CD4-positive, CD25-positive, alpha-beta regulatory T cell (primary cell): ENCODE measurements at regions not wholly inside any gene's neighbourhood (a gene's known extent, or its start where the extent isn't known, plus 50 kb on each side); places are given as distances from the start of the nearest gene placed in this dataset.
"Not testable (repeated sequence)": the region's sequence is repeated elsewhere in the genome, so short reads cannot be mapped to it uniquely, and the experiment has no call there.

Source experiments
- ATAC-seq, 2 donors: fragments of 150-1000 bp; cut with Tn5 transposase; one replicate each; pipeline ENCODE4 v1.10.0; 2021; ENCODE audit warnings: low read depth in 2 of 2, moderate number of reproducible peaks in 2 of 2, moderate library complexity in 1 of 2
- DNase-seq, 3 donors: peaks; one replicate each; pipeline versions ENCODE4 v3.0.0 to v3.0.0-alpha.2; 2012 to 2022; ENCODE audit warnings: mixed read lengths in 1 of 3
- H3K27ac ChIP-seq: one replicate; pipeline ENCODE4 v1.7.0; 2013; ENCODE audit warnings: mild to moderate bottlenecking, low read length; ENCODE audit not compliant: insufficient read depth, poor library complexity, severe bottlenecking
- H3K27me3 ChIP-seq: one replicate; pipeline ENCODE4 v1.7.0; 2013; ENCODE audit warnings: low read length; ENCODE audit not compliant: control insufficient read depth, insufficient read depth
- H3K36me3 ChIP-seq: one replicate; pipeline ENCODE4 v1.7.0; 2013; ENCODE audit warnings: mild to moderate bottlenecking, low read length, moderate library complexity; ENCODE audit not compliant: control insufficient read depth, insufficient read depth
- H3K4me1 ChIP-seq: 2 replicates; pipeline ENCODE4 v1.7.0; 2013; ENCODE audit warnings: mild to moderate bottlenecking, low read length; ENCODE audit not compliant: insufficient read depth, control insufficient read depth, poor library complexity, severe bottlenecking
- H3K4me3 ChIP-seq: one replicate; pipeline ENCODE4 v1.7.0; 2013; ENCODE audit warnings: low read depth, mild to moderate bottlenecking, low read length, moderate library complexity
- H3K9me3 ChIP-seq, 2 experiments: 1 replicate in 1 of 2; 2 replicates in 1 of 2; pipeline ENCODE4 v1.7.0; 2013; ENCODE audit warnings: low read length in 2 of 2, mild to moderate bottlenecking in 1 of 2, moderate library complexity in 1 of 2; ENCODE audit not compliant: control insufficient read depth in 2 of 2
- H3K27ac Mint-ChIP-seq, 3 donors: one replicate each; pipeline ENCODE4 v1.8.0; 2020 to 2022; ENCODE audit warnings: mild to moderate bottlenecking in 3 of 3, mixed read lengths in 3 of 3, moderate library complexity in 2 of 3
- H3K27me3 Mint-ChIP-seq: one replicate; pipeline ENCODE4 v1.8.0; 2022; ENCODE audit warnings: mild to moderate bottlenecking, mixed read lengths
- H3K36me3 Mint-ChIP-seq: one replicate; pipeline ENCODE4 v1.8.0; 2020; ENCODE audit warnings: mixed read lengths
- H3K4me1 Mint-ChIP-seq, 4 donors: one replicate each; pipeline ENCODE4 v1.8.0; 2020 to 2022; ENCODE audit warnings: mixed read lengths in 4 of 4, mild to moderate bottlenecking in 1 of 4
- H3K4me3 Mint-ChIP-seq, 4 donors: one replicate each; pipeline ENCODE4 v1.8.0; 2020 to 2022; ENCODE audit warnings: mild to moderate bottlenecking in 4 of 4, mixed read lengths in 4 of 4, moderate library complexity in 3 of 4
- H3K9me3 Mint-ChIP-seq, 7 donors: one replicate each; pipeline ENCODE4 v1.8.0; 2020 to 2022; ENCODE audit warnings: mixed read lengths in 7 of 7, mild to moderate bottlenecking in 3 of 7, moderate library complexity in 2 of 7

GRCh38 chr2:6127718-6128117 is 435.5 kb downstream of the SOX11 start:
- H3K27ac Mint-ChIP-seq, result no peak overlapping the region
- no peaks in the 10 kb centered on the region for H3K36me3 Mint-ChIP-seq
- H3K27ac ChIP-seq, result no peak overlapping the region
- H3K36me3 ChIP-seq, result no peaks in the 10 kb centered on the region
- H3K4me1 ChIP-seq, result no peaks in the 10 kb centered on the region
- no peak overlapping the region for H3K4me3 Mint-ChIP-seq
- no peak overlapping the region for H3K4me3 ChIP-seq
- H3K27me3 ChIP-seq, result no peaks in the 10 kb centered on the region
- H3K4me1 Mint-ChIP-seq, result no peaks in the 10 kb centered on the region
- peaks cover 0 to 8% (median 5%) of the 10 kb centered on the region in 7 donors for H3K9me3 Mint-ChIP-seq
- H3K27me3 Mint-ChIP-seq, result no peaks in the 10 kb centered on the region
- ATAC-seq (no peak), DNase-seq (no peak)
- H3K9me3 ChIP-seq, result peaks cover 0 to 2% of the 10 kb centered on the region in 2 experiments

- Mint-ChIP-seq H3K9me3 (peaks cover 4 to 12% (median 10%) of the 10 kb centered on the region in 7 donors), H3K4me3 (no peak overlapping the region), H3K36me3 (no peaks in the 10 kb centered on the region), H3K27ac (no peak overlapping the region), H3K4me1 (no peaks in the 10 kb centered on the region), H3K27me3 (no peaks in the 10 kb centered on the region)
- H3K27me3 ChIP-seq, result no peaks in the 10 kb centered on the region
- no peaks in the 10 kb centered on the region for H3K9me3 ChIP-seq
- no peak overlapping the region for H3K4me3 ChIP-seq
- no peaks in the 10 kb centered on the region for H3K36me3 ChIP-seq
- no peak for ATAC-seq
- no peak for DNase-seq
- H3K27ac ChIP-seq, result no peak overlapping the region
- no peaks in the 10 kb centered on the region for H3K4me1 ChIP-seq
Observed at GRCh38 chr2:6139142-6139541, 447.0 kb downstream of the SOX11 start.

GRCh38 chr2:6139916-6140315 is 447.7 kb downstream of the SOX11 start:
- no peaks in the 10 kb centered on the region for H3K36me3 ChIP-seq
- H3K27ac ChIP-seq, result no peak overlapping the region
- H3K4me1 Mint-ChIP-seq, result no peaks in the 10 kb centered on the region
- H3K4me3 ChIP-seq, result no peak overlapping the region
- no peaks in the 10 kb centered on the region for H3K27me3 ChIP-seq
- H3K9me3 ChIP-seq, result no peaks in the 10 kb centered on the region
- no peak overlapping the region for H3K27ac Mint-ChIP-seq
- no peaks in the 10 kb centered on the region for H3K4me1 ChIP-seq
- H3K27me3 Mint-ChIP-seq, result no peaks in the 10 kb centered on the region
- no peaks in the 10 kb centered on the region for H3K36me3 Mint-ChIP-seq
- H3K4me3 Mint-ChIP-seq, result no peak overlapping the region
- H3K9me3 Mint-ChIP-seq, result peaks cover 4 to 14% (median 10%) of the 10 kb centered on the region in 7 donors
- DNase-seq (no peak), ATAC-seq (no peak)

- DNase-seq (no peak), ATAC-seq (no peak)
- Mint-ChIP-seq H3K4me3 (no peak overlapping the region), H3K4me1 (no peaks in the 10 kb centered on the region), H3K27me3 (no peaks in the 10 kb centered on the region), H3K36me3 (no peaks in the 10 kb centered on the region), H3K9me3 (peaks cover 4 to 17% (median 10%) of the 10 kb centered on the region in 7 donors), H3K27ac (no peak overlapping the region)
- Histone ChIP-seq H3K4me1 (no peaks in the 10 kb centered on the region), H3K36me3 (no peaks in the 10 kb centered on the region), H3K9me3 (no peaks in the 10 kb centered on the region), H3K27ac (no peak overlapping the region), H3K4me3 (no peak overlapping the region), H3K27me3 (no peaks in the 10 kb centered on the region)
Observed at GRCh38 chr2:6140509-6140908, 448.3 kb downstream of the SOX11 start.

GRCh38 chr2:6143812-6144211 is 451.6 kb downstream of the SOX11 start:
- H3K36me3 Mint-ChIP-seq, result no peaks in the 10 kb centered on the region
- no peak for ATAC-seq

GRCh38 chr2:6147215-6147614 is 455.0 kb downstream of the SOX11 start:
- not testable (repeated sequence) for H3K4me1 Mint-ChIP-seq

More at GRCh38 chr2:6143812-6144211, 451.6 kb downstream of the SOX11 start:
- no peaks in the 10 kb centered on the region for H3K36me3 ChIP-seq
- no peak overlapping the region for H3K27ac ChIP-seq
- Mint-ChIP-seq H3K27ac (no peak overlapping the region), H3K4me3 (no peak overlapping the region), H3K4me1 (no peaks in the 10 kb centered on the region), H3K27me3 (no peaks in the 10 kb centered on the region), H3K9me3 (peaks cover 3 to 17% (median 6%) of the 10 kb centered on the region in 7 donors)
- no peaks in the 10 kb centered on the region for H3K4me1 ChIP-seq
- H3K4me3 ChIP-seq, result no peak overlapping the region
- no peaks in the 10 kb centered on the region for H3K9me3 ChIP-seq
- H3K27me3 ChIP-seq, result no peaks in the 10 kb centered on the region
- no peak for DNase-seq

GRCh38 chr2:6148882-6149281 is 456.7 kb downstream of the SOX11 start:
- Mint-ChIP-seq H3K4me1 (no peaks in the 10 kb centered on the region), H3K9me3 (peaks cover 0 to 15% (median 8%) of the 10 kb centered on the region in 7 donors), H3K4me3 (no peak overlapping the region), H3K36me3 (no peaks in the 10 kb centered on the region), H3K27me3 (no peaks in the 10 kb centered on the region), H3K27ac (no peak overlapping the region)
- H3K4me1 ChIP-seq, result no peaks in the 10 kb centered on the region
- H3K27me3 ChIP-seq, result no peaks in the 10 kb centered on the region
- ATAC-seq (no peak), DNase-seq (no peak)
- H3K36me3 ChIP-seq, result no peaks in the 10 kb centered on the region
- H3K9me3 ChIP-seq, result no peaks in the 10 kb centered on the region
- no peak overlapping the region for H3K4me3 ChIP-seq
- H3K27ac ChIP-seq, result no peak overlapping the region

More at GRCh38 chr2:6147215-6147614, 455.0 kb downstream of the SOX11 start:
- not testable (repeated sequence) for H3K36me3 Mint-ChIP-seq, DNase-seq, H3K27me3 Mint-ChIP-seq, H3K36me3 ChIP-seq, H3K4me1 ChIP-seq, H3K27ac ChIP-seq, H3K27ac Mint-ChIP-seq, H3K4me3 ChIP-seq, H3K4me3 Mint-ChIP-seq, H3K27me3 ChIP-seq, ATAC-seq, H3K9me3 ChIP-seq
- peaks cover 0 to 15% (median 6%) of the 10 kb centered on the region in 7 donors for H3K9me3 Mint-ChIP-seq

GRCh38 chr2:6159606-6160005 is 467.4 kb downstream of the SOX11 start:
- ATAC-seq (no peak), DNase-seq (no peak)
- H3K27me3 ChIP-seq, result no peaks in the 10 kb centered on the region
- H3K4me1 ChIP-seq, result no peaks in the 10 kb centered on the region
- H3K4me3 Mint-ChIP-seq, result no peak overlapping the region
- no peaks in the 10 kb centered on the region for H3K36me3 ChIP-seq
- H3K9me3 ChIP-seq, result no peaks in the 10 kb centered on the region
- H3K4me3 ChIP-seq, result no peak overlapping the region
- peaks cover 0 to 10% (median 5%) of the 10 kb centered on the region in 7 donors for H3K9me3 Mint-ChIP-seq
- no peak overlapping the region for H3K27ac ChIP-seq
- H3K27ac Mint-ChIP-seq, result no peak overlapping the region
- H3K27me3 Mint-ChIP-seq, result no peaks in the 10 kb centered on the region
- H3K36me3 Mint-ChIP-seq, result no peaks in the 10 kb centered on the region
- H3K4me1 Mint-ChIP-seq, result no peaks in the 10 kb centered on the region
